ENCODE measurements at regions not wholly inside any gene's neighbourhood (a gene's known extent, or its start where the extent isn't known, plus 50 kb on each side); places are given as distances from the start of the nearest gene placed in this dataset.
A peak's percentile ranks its signal among the peaks of the same experiment; 100 is the strongest.
"Not testable (repeated sequence)": the region's sequence is repeated elsewhere in the genome, so short reads cannot be mapped to it uniquely, and the experiment has no call there.

- DNase-seq (ENCODE audit: low spot score), result no peak
These were observed 136.7 kb upstream of the ZNF746 start for GRCh38 chr7:149633976-149634945.

DNA sequence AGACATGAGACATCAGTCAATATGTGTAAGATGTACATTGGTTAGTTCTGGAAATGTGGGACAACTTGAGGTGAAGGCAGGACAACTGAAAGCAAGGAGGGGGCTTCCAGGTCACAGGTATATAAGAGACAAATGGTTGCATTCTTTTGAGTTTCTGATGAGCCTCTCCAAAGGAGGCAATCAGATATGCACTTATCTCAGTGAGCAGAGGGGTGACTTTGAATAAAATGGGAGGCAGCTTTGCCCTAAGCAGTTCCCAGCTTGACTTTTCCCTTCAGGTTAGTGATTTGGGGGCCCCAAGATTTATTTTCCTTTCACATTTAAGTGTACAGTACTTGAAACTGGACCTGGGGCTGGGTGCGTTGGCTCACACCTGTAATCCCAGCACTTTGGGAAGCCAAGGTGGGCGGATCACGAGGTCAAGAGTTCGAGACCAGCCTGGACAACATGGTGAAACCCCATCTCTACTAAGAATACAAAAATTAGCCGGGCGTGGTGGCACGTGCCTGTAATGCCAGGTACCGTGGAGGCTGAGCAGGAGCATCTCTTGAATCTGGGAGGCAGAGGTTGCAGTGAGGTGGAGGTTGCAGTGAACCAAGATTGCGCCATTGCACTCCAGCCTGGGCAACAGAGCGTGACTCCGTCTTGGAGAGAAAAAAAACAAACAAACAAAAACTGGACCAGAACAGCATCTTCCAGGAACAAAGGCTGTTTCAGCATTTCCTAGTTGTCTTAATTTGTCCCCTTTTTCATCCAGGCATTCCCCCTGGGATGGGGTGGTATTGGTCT is 130.9 kb upstream of the ZNF746 start:
- not testable (repeated sequence) for DNase-seq (ENCODE audit: low spot score)

- no peak for DNase-seq (ENCODE audit: low spot score)
These were observed 130.3 kb upstream of the ZNF746 start for GRCh38 chr7:149627911-149628310.

DNA sequence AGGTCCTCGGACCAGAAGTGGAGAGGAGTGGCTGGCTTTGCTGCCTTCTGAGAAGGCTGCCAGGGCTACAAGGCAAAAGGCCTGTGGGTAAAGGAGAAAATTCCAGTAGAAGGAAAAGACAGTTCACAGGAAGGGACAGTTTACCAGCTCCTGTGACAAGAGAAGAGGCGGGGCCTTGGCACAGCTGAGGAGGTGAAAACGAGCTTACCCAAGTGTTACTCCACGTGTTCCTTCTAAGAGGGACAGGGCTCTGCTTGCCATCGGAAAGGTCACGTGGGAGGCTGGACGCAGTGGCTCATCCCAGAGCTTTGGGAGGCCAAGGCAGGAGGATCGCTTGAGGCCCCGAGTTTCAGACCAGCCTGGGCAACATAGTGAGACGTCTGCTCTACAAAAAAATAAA is 129.4 kb upstream of the ZNF746 start:
- no peak for DNase-seq (ENCODE audit: low spot score)

GRCh38 chr7:149625947-149626392 is 128.4 kb upstream of the ZNF746 start:
- no peak for DNase-seq (ENCODE audit: low spot score)

- DNase-seq (ENCODE audit: low spot score), result peak; percentile 75
These were observed 127.8 kb upstream of the ZNF746 start for GRCh38 chr7:149625340-149625946.

GRCh38 chr7:149624419-149625339 is 127.1 kb upstream of the ZNF746 start:
- peak; percentile 96 for DNase-seq (ENCODE audit: low spot score)

- DNase-seq (ENCODE audit: low spot score), result peak; percentile 53
These were observed 126.4 kb upstream of the ZNF746 start for GRCh38 chr7:149624006-149624405.

- not testable (repeated sequence) for DNase-seq (ENCODE audit: low spot score)
These were observed 125.8 kb upstream of the ZNF746 start for GRCh38 chr7:149623262-149623997.

- DNase-seq (ENCODE audit: low spot score), result no peak
These were observed 125.0 kb upstream of the ZNF746 start for GRCh38 chr7:149622444-149623210.

- no peak for DNase-seq (ENCODE audit: low spot score)
These were observed 124.2 kb upstream of the ZNF746 start for GRCh38 chr7:149621776-149622175.

- no peak for DNase-seq (ENCODE audit: low spot score)
These were observed 123.4 kb upstream of the ZNF746 start for GRCh38 chr7:149620961-149621360.

- DNase-seq (ENCODE audit: low spot score), result no peak
These were observed 119.3 kb upstream of the ZNF746 start for GRCh38 chr7:149616898-149617297.

DNA sequence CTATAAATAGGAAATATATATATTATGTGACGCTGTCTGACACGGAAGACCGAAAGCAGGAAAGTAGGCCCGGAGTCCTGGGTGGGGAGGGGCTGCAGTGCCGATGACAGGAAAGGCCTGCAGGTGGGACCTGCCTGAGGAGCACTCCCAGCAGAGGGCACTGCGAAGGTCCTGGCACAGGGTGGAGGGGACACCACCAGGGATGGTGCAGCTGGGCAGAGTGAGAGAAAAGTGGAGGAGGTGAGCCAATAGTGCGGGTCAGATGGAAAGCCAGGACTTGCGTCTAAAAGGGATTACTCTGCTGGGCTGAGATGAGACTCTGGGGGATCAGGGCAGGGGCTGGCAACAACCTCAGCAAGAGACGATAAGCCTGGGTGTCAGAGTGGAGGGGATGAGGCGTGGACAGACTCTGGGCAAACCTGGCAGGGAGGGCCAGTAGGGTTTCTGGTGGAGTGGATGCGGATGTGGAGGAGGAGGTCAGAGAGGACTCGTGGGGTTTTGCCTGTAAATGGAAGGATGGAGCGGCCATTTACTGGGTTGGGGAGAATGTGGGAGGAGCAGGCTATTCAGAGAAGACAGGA is 118.2 kb upstream of the ZNF746 start:
- DNase-seq (ENCODE audit: low spot score), result no peak

DNA sequence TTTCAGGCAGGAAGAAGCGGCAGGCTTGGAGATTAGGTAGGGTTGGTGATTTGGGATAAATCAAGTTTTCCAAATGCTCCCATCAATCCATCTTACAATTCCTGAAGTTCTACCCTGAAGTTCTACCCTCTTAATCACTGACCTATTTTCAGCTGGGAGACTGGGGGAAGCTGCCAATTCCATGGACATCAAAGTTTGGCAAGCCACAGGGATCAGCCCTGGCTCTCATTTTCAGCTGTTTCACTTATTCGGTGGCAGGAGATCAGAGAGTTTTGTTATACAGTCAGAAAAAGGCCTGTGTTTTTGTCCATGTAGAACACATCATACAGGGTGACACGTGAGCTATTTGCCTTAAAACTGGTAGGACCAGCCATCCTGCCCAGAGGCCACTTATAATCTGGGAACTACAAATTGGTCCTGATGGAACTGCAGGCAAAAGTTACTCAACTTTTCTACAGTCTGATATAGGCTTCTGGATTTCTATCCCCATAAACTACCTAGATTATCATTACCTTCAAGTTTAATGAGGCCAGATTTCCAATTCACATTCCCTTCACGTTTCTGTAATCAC is 112.9 kb upstream of the ZNF746 start:
- DNase-seq (ENCODE audit: low spot score), result no peak

- DNase-seq (ENCODE audit: low spot score), result no peak
These were observed 110.6 kb upstream of the ZNF746 start for GRCh38 chr7:149608168-149608567.

- no peak for DNase-seq (ENCODE audit: low spot score)
These were observed 110.1 kb upstream of the ZNF746 start for GRCh38 chr7:149607683-149608082.

GRCh38 chr7:149606826-149607225 is 109.2 kb upstream of the ZNF746 start:
- DNase-seq (ENCODE audit: low spot score), result no peak

DNA sequence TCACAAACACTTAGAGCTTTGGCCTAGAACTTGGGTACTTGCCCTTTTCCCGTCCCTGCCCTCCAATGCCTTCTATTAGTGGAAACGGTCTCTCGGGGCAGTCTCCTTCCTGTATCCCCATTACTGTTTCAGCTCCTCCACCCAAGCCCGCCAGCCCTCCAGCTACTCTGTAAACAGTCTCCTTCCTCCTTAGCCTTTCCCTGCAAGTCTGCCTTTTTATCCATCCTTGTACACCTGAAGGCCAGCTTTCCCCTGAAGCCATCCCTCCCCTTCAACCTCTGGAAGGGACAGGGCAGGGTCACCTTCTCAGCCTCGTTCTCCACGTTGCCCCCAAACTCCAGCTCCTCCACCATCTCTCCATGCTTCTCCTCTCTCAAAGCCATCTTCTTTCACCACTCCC is 108.1 kb upstream of the ZNF746 start:
- DNase-seq (ENCODE audit: low spot score), result no peak
